NCI-H524 treated with DMSO at 0.1 percent for 48 hours (cell line): ENCODE measurements at regions not wholly inside any gene's neighbourhood (a gene's known extent, or its start where the extent isn't known, plus 50 kb on each side); places are given as distances from the start of the nearest gene placed in this dataset.
"Not testable (repeated sequence)": the region's sequence is repeated elsewhere in the genome, so short reads cannot be mapped to it uniquely, and the experiment has no call there.

Experiments
- DNase-seq: peaks from one replicate; lab custom pipeline; 2025; lab: John Stamatoyannopoulos, UW

DNA sequence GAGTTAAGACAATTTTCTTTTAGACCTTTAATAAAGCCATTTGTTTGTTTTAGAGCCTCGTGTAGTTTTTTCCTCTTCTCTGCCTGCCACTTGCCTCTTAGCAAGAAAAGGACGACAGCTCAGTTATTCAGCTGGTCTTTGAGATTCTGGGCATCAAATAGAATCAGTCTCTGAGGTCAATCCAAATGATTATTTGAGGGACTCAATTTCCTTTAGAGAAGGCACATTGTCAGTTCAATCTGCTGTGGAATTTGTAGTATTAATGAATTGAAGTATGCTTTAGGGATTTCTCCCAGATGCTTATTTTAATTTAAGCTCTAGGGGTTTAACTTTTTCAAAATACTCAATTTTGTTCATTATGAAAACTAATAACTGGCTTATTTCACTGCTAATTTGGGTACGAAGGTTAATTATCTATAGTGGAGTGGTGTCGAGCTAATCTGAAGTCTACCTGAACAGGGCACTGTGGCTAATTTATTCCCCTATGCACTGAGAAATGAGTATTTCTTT is 841.2 kb upstream of the AUTS2 start:
- DNase-seq: no peak

DNA sequence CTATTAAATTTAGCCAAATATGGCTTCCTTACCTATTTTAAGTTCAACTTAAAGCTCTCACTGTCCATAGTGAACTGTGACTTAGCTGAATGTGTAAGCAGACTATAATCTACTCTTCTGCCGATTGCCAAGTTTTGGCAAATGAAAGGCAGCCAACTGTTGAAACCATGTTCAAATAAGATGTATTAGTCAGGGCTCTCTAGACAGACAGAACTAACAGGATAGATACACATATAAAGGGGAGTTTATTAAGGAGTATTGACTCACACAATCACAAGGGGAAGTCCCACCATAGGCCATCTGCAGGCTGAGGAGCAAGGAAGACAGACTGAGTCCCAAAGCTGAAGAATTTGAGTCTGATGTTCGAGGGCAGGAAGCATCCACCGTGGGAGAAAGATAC is 837.7 kb upstream of the AUTS2 start:
- no peak for DNase-seq

DNA sequence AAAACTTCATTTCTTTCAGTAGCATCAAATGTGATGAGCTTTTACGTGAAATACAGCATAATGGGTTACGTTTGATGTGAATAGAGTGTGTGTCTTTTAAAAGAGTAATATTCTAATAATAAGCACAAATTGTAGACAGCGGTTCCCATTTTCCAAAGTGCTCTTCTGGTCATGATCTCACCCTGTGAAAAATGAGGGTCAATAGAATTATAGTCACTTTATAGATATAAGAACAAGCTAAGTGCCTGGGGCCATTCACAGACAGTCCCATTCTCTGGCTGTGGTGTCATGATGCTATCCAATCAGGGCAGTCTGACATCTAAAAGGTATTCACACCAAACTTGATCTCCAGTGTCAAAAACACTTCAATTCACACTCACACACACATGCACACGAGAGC is 830.8 kb upstream of the AUTS2 start:
- no peak for DNase-seq

DNA sequence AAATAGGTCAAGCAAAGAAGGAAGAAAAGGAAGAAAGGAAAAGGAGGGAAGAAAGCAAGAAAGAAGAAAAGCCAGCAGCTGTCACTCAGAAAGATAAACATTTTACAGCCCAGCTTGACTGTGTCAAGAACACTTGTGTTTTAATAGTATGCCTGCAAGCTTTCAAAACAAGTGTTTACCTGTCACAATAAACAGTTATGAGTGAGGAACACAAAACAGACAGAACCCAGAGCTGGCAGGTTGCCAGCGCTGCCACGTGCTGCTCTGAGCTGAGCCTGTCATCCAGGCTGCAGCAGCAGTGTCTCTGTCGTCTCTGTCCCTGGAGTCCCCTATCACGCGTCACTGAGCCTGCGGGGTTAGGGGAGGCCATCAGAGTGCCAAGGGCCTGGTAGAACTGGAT is 827.6 kb upstream of the AUTS2 start:
- DNase-seq: no peak

DNA sequence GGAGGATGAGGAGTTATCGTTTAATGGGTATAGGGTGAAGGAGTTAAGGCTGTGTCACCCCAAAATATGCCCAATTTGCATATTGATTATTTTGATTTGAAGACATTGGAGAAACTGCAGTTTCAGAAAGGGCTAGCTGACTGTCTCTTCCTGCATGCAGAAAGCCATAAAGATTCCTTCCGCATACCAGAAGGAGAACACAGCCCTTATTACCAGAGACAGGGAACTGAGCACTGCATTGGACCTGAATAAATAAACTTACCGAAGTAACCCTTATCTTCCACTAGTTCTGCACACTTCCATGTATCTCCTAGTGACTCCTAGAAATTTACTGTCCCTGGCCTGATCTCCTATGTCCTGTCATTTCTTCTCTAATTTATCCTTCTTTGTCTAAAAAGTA is 821.9 kb upstream of the AUTS2 start:
- DNase-seq: no peak

DNA sequence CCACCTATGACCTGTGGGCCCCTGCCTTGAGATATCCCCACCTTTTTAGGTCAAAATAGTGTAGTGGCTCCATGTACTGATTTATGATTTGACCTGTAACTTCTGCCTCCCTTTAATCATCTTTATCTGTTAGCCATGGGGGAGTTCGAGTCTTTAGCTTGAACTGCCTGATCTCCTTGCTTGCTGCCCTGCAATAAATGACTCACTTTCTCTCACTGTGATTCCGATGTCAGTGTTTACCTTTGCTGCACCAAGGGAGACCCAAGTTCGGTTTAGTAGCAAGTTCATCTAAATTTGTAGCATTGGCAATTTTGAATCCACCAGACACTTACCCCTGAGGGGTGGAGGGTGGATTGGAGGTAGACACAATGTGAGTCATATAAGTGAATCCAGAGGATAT is 814.6 kb upstream of the AUTS2 start:
- no peak for DNase-seq

DNA sequence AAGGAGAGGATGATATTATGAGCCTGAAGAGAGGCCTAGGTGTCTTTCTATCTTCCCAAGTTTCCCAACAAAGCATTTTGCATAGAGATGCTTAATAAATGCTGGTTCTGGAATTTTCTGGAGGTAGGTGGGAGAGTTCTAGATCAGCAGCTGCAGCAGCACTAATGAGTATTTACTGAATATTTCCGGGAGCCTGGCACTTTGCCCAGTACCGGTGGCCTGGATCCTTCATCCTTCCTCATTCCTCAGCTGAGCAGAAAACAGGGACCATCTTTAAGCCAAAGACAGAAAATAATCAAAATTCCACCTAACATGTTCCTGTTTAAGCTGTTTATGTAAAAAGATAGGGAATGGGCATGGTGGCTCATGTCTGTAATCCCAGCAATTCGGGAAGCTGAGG is 813.2 kb upstream of the AUTS2 start:
- no peak for DNase-seq

DNA sequence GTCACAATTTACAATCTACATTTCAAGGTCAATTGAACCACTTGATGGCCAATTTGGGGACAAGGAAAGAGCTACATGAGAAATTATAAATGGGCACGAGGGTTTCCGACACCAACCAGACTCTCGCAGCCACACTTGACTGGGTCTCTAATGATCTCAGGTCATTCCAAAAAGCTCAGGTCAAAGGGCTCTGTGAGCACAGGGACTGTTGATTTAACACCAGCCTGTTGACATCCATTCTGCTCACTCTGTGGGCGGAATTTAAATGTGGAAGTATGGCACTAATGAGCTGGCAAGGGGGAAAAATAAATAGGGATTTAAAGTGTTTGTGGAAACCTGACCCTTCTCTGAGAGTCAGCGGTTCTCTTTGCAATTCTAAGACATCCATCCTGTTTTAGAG is 810.7 kb upstream of the AUTS2 start:
- DNase-seq: no peak

DNA sequence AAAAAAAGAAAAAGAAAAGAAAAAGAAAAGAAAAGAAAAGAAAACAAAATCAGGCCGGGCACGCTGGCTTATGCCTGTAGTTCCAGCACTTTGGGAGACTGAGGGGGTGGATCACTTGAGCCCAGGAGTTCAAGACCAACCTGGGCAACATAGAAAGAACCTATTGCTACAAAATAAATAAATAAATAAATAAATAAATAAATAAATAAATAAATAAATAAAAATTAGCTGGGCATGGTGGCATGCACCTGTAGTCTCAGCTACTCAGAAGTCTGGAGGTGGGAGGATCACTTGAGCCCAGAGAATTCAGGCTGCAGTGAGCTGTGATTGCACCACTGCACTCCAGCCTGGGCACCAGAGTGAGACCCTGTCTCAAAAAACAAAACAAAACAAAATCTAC is 809.7 kb upstream of the AUTS2 start:
- DNase-seq: not testable (repeated sequence)

DNA sequence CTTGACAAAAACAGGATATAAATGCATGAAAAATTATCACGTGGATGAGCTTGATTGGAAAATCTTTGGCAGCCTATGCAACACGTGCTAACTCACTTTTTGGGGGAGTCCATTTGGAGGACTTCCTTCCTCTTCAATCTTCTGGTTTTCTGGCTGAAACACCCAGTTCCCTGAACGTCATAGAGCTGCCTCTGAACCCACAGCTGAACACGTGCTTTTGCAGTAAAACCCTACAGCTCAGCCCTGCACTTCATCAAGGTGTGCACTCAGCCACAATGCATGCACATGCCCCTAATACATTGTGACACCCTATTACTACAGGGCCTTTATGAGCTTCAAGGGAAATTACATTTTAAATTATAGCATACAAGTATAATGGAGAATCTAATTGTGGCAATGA is 808.7 kb upstream of the AUTS2 start:
- DNase-seq: no peak

DNA sequence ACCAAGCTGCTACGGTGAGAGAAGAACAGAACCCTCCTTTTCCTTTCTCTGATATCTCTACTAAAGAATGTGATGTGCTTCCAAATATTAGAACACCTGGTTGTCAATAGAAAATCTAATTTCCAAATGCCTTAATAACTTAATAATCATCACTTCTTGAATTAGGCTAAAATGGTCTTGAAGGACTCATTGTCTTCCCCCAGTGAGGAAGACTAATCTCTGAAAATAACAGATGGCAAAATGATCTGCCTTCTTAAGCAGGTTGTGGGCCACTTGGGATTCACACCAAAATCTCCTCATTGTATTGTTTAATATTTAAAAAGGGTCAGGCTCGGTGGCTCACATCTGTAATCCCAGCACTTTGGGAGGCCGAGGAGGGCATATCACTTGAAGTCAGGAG is 805.9 kb upstream of the AUTS2 start:
- DNase-seq: peak; percentile 82

DNA sequence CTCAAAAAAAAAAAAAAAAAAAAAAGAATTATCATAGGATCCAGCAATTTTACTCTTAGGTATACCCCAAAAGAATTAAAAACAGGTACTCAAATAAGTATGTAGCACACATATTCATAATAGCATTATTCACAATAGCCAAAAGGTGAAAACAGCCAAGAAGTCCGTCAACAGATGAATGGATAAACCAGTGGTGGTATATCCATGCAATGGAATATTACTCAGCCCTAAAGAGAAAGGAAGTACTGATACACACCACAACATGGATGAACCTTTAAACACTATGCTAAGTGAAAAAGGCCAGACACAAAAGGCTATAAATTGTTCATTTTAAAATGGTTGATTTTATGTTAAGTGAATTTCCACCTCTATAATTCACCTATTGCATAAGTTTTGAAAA is 804.8 kb upstream of the AUTS2 start:
- DNase-seq: no peak

DNA sequence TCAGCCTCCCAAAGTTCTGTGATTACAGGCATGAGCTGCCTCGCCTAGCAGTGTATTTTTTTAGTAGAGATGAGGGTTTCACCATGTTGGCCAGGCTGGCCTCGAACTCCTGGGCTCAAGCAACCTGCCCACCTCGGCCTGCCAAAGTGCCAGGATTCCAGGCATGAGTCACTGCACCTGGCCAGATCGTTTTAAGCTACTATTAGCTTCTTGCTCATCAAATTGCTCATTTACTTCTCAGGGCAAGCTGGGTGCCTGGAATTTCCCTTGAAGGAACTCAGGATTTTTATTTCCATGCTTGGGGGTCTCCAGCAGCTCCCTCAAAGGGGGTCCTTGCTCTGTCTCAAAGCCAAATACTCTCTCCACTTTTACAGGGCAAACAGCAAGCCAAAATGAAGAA is 798.0 kb upstream of the AUTS2 start:
- no peak for DNase-seq

DNA sequence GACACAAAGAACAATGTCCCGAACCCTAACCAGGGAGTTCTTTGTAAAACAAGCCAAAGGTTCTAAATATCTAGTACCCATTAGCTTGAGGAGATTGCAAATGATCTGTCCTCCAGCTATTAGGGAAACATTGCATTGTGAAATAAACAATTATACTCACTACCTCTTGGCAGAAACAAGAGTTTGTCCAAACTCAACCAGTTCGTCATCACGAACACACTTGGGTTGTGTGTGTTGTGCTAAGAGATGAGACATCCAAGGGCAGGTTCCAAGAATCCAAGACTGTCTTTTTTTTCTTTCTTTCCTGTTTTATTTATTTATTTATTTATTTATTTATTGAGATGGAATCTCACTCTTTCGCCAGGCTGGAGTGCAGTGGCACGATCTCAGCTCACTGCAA is 793.1 kb upstream of the AUTS2 start:
- no peak for DNase-seq

DNA sequence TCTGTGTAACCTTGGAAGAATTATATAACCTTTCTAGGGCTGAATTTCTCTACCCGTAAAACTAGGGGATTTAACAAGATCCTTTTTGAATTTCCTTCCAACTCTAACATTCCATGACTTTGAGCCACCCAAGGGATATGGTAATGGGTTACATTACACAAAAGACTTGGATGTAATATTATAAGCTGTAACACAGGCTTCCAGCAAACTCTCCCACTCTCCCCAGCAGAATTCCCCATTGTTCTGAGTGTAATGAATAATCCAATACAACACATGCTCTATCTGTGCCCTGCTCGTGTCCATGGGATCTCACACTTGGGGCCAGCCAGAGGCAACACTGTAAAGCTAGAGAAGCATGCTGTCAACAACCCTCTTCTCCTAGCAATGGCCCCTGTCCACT is 790.6 kb upstream of the AUTS2 start:
- DNase-seq: no peak

DNA sequence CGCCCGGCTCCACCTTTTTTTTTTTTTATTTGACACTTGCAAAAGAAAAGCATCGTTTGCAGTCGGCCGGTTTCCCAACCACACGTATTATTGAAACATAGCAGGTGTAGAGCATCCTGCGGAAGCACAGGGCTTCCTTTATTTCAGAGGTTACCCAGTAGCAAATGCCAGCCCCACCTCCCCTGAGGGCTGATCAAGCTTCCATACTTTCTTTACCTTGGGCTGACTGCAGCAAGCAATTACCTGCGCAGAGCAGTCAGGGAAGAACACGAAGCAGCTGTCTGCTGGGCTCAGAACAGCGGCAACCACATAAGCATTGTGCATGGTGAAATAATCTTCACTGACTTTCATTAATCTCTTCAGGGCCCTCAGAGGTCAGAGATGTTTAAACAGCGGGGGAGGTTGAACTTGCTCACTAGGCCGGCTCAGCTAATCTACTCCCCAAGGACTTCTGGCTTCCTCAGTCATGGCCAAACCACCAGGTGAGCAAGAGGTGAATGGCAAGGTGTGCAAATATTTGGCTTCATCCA is 784.7 kb upstream of the AUTS2 start:
- DNase-seq: no peak

DNA sequence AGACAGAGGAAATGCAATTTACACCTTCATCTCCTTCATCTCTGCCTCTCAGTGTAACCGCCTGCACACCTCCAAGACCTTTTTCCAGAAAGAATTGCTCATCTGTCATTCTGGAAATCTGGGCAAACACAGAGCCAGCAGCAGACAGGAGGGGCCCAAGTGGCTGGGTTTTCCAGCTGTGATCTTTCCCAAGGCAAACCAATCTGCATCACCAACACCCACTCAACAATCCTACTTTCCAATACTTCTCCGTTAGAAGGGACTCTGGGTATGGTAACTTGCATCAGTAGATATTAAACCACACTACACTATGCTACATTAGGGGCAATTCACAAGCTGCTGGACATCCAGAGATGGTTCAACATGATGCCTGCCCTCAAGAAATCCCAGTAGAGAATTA is 781.8 kb upstream of the AUTS2 start:
- DNase-seq: no peak

DNA sequence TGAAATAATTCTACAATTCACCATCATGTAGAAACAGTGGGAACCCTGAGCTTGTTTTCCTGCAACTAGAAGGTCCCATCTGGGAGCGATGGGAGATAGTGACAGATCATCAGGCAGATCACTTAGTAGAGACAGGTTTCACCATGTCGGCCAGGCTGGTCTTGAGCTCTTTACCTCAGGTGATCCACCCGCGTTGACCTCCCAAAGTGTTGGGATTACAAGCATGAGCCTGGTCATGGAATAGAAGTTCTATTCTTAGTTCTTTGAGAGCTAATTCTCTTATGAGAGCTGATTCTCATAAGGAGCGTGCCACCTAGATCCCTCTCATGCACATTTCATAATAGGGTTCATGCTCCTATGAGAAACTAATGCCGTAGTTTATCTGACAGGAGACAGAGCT is 778.0 kb upstream of the AUTS2 start:
- no peak for DNase-seq

DNA sequence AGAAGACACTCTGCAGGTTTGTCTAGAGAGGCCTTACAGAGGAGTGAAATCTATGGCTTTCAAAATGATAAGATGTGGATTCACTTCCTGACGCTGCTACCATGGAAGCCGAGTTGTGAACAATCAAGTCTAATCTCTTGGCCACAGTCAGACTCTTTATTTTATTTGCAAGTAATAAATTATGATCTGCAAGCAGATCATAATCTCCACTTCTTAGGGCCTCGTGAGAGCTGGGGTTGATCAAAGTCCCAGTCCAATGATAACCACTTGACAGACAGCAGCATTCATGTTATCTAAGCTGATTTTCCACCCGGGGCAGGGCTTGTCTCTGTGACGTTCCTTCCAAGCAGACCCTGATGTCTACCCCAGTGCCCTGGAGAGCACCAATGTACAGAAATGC is 776.4 kb upstream of the AUTS2 start:
- DNase-seq: no peak

DNA sequence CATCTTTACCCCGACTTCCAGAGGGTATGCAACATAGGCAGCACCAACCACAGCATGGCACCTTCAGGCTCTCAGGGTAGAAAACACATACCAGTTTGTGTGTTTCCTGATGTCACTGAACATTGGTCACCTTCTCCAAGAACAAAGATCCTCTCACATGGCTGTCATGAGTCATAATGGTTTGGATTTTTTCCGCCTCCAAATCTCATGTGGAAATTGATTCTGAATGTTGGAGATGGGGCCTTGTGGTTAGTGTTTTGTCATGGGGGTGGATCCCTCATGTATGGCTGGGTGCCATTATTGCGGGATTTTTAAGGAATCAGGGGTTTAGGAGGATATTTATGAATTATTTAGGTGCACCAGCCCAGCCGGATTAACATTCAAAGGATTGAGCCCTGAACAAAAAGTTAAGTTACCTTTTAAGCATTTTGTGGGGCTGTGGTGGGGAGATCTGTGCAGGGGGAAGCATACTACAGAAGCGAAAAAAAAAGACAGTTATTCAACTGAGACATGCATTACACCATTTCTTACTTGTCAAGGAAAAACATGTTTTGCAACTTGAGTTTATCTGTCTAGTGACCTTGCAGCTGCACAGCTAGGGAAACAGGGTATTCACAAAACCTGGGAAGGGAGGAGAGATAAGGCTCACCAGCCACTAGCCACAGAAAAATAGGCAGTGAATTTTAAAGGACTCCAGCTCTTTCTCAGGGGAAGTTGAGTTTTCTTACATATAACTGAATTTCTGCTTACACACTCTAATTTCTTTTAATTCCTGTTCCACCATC is 774.1 kb upstream of the AUTS2 start:
- DNase-seq: no peak

DNA sequence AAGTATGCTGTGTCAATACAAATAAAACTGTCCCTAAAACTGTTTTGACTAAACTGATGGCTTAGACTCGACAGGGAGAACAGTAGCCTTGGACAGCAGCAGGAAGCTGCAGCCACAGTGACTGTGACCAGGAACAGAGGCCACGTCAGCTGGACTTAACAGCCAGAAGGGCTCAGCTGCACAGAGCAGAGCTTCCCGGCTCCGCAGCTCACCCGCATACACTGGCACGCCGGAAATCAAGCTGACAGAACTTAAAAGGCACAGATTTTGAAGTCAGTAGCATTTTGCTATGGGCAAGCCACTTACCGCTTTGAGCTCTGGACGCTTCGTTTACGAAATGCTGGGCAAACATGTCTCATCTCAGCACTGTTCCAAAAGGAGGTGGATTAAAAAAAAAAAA is 769.7 kb upstream of the AUTS2 start:
- no peak for DNase-seq

DNA sequence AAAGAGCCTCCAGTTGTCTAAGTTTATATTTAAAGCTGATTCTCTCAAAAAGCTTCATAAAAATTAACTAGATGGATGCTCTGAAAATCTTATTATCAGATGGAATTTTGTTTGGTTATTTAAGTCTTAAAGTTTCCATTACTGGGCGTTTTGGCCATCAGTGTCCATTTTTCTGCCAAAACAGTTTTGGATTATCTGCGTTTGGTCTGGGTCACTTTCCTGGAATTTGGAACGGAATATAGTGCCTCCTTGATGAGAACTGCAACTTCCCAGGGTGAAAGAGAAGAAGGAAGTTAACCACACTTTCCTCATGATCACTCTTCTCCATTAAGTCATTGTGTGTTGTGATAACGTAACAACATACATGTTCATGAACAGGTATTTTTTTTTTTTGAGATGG is 764.9 kb upstream of the AUTS2 start:
- no peak for DNase-seq

DNA sequence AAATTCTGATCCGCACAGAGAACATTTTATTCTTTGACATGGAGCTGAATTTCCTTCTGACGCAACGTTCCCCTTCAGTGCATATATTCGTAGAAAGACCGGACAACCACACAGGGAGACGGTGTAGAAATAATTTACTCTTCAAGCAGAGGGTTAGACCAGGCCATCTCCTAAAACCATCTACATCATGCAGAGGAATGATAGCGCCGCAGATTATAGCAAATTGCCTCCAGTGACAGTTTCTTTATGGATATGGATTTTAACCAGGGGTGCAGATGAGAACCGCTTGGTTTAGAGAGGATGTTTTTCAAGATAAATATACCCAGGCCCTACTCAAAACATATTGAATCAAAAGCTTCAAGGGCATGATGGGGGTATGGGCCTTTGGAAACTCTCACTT is 759.3 kb upstream of the AUTS2 start:
- no peak for DNase-seq

DNA sequence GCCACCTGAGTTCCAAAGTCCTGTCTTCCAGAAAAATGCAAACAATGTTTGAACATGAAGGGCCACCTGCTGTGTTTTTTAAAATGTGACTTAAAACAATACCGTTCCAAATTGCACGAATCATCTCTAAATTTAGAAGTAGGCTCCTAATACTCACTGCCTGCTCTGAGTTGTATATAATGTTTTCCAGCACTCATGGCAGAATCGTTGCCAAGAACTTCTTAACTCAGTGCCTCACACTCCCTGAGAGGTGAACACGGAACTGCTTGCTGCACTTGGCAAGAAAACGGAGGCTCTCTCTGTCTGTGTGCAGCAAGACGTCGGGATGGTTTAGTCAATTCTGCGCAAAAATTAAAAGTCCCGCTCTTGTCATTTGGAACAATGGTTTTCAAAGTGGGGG is 757.3 kb upstream of the AUTS2 start:
- DNase-seq: no peak
